ENCODE measurements at regions not wholly inside any gene's neighbourhood (a gene's known extent, or its start where the extent isn't known, plus 50 kb on each side); places are given as distances from the start of the nearest gene placed in this dataset.

DNA sequence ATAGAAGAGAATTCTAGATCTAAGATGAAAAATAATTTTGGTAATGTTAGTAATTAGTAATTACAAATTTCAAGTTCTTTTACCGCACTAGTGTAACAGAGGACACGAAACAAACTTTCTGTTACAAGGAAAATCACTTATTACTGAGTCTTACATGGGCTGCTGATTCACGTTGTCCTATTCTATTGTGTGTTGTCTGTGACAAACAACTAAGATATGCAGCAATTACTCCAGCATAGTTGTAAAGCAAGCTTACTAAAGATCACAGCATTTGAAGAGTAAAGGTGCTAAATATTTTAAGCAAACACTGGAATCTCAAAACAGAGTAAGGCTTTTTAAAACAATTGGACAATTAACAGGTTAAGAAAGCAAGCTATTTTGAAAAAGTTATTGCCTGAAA, 502.3 kb downstream of the KCNT2 start:
- Histone ChIP-seq H3K79me2 (ENCODE audit: insufficient read depth, low read length) (no peaks in the 10 kb centered on the region), H3K4me2 (ENCODE audit: low read length) (no peak overlapping the region), H4K20me1 (ENCODE audit: insufficient read depth, low read length) (no peaks in the 10 kb centered on the region), H3K9me3 (ENCODE audit: low read length) (no peaks in the 10 kb centered on the region), H3K27ac (ENCODE audit: low read depth, low read length, poor library complexity, severe bottlenecking) (no peak overlapping the region), H2AFZ (ENCODE audit: low read length) (no peak overlapping the region), H3K27me3 (ENCODE audit: insufficient read depth, low read length) (no peaks in the 10 kb centered on the region), H3K36me3 (ENCODE audit: insufficient read depth, low read length) (no peaks in the 10 kb centered on the region), H3K4me1 (ENCODE audit: insufficient read depth, low read length, severe bottlenecking) (no peaks in the 10 kb centered on the region), H3K9ac (ENCODE audit: low read length) (no peak overlapping the region), H3F3A (ENCODE audit: insufficient read depth, low read length) (no peaks in the 10 kb centered on the region), H3K4me3 (ENCODE audit: low read depth, low read length, poor library complexity, severe bottlenecking) (no peak overlapping the region), H3K9me2 (ENCODE audit: low read depth, low read length) (no peaks in the 10 kb centered on the region)
- TF ChIP-seq EZH2 (IDR thresholded peaks at IDR 0.05; ENCODE audit: borderline replicate concordance, low read length) = no peak
- TF ChIP-seq, protein P1, sequence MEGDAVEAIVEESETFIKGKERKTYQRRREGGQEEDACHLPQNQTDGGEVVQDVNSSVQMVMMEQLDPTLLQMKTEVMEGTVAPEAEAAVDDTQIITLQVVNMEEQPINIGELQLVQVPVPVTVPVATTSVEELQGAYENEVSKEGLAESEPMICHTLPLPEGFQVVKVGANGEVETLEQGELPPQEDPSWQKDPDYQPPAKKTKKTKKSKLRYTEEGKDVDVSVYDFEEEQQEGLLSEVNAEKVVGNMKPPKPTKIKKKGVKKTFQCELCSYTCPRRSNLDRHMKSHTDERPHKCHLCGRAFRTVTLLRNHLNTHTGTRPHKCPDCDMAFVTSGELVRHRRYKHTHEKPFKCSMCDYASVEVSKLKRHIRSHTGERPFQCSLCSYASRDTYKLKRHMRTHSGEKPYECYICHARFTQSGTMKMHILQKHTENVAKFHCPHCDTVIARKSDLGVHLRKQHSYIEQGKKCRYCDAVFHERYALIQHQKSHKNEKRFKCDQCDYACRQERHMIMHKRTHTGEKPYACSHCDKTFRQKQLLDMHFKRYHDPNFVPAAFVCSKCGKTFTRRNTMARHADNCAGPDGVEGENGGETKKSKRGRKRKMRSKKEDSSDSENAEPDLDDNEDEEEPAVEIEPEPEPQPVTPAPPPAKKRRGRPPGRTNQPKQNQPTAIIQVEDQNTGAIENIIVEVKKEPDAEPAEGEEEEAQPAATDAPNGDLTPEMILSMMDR (IDR thresholded peaks at IDR 0.05; ENCODE audit: low read length) = no peak

DNA sequence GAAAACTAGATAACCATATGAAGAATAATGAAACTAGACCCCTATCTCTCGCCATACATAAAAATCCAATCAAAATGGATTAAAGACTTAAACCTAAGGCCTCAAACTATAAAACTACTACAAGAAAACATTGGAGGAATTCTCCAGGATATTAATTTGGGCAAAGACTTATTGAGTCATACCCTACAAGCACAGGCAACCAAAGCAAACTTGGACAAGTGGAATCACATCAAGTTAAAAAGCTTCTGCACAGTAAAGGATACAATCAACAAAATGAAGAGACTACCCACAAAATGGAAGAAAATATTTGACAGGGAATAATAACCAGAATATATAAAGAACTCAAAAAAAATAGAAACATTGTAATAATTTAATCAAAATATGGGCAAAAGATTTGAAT, 505.4 kb downstream of the KCNT2 start:
- Histone ChIP-seq H3K36me3 (ENCODE audit: insufficient read depth, low read length) (no peaks in the 10 kb centered on the region), H3K4me3 (ENCODE audit: low read depth, low read length, poor library complexity, severe bottlenecking) (no peak overlapping the region), H3K9me2 (ENCODE audit: low read depth, low read length) (no peaks in the 10 kb centered on the region), H3F3A (ENCODE audit: insufficient read depth, low read length) (no peaks in the 10 kb centered on the region), H3K4me1 (ENCODE audit: insufficient read depth, low read length, severe bottlenecking) (no peaks in the 10 kb centered on the region), H2AFZ (ENCODE audit: low read length) (no peak overlapping the region), H3K4me2 (ENCODE audit: low read length) (no peak overlapping the region), H3K9ac (ENCODE audit: low read length) (no peak overlapping the region), H3K27me3 (ENCODE audit: insufficient read depth, low read length) (no peaks in the 10 kb centered on the region), H3K79me2 (ENCODE audit: insufficient read depth, low read length) (no peaks in the 10 kb centered on the region), H3K27ac (ENCODE audit: low read depth, low read length, poor library complexity, severe bottlenecking) (no peak overlapping the region), H3K9me3 (ENCODE audit: low read length) (no peaks in the 10 kb centered on the region), H4K20me1 (ENCODE audit: insufficient read depth, low read length) (no peaks in the 10 kb centered on the region)
- TF ChIP-seq EZH2 (IDR thresholded peaks at IDR 0.05; ENCODE audit: borderline replicate concordance, low read length) = no peak
- TF ChIP-seq, protein P1 (IDR thresholded peaks at IDR 0.05; ENCODE audit: low read length) = no peak

DNA sequence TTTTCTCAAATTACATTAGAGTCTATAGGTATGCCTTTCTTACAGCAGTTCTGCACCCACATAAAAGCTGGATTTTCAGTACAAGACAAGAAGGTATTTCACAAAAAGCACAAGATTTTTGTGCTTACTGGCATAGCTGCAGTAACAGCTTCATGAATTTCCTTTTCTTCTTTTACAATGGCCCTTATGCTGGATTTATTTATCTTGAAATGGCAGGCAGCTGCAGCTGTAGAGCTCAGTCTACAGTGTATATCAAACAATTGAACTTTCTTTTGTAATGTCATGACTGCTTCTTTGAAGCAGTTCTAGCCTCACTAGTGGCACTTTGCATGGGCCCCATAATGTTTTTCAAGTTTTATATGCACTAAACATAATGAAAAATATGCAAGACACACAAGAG, 510.2 kb downstream of the KCNT2 start:
- no peak overlapping the region for H3K9ac ChIP-seq (ENCODE audit: low read length)
- no peaks in the 10 kb centered on the region for H3F3A ChIP-seq (ENCODE audit: insufficient read depth, low read length)
- H3K79me2 ChIP-seq (ENCODE audit: insufficient read depth, low read length) = no peaks in the 10 kb centered on the region
- no peak overlapping the region for H3K4me3 ChIP-seq (ENCODE audit: low read depth, low read length, poor library complexity, severe bottlenecking)
- H3K27me3 ChIP-seq (ENCODE audit: insufficient read depth, low read length) = no peaks in the 10 kb centered on the region
- TF ChIP-seq, protein P1 (IDR thresholded peaks at IDR 0.05; ENCODE audit: low read length) = no peak
- TF ChIP-seq EZH2 (IDR thresholded peaks at IDR 0.05; ENCODE audit: borderline replicate concordance, low read length) = no peak
- H3K9me3 ChIP-seq (ENCODE audit: low read length) = no peaks in the 10 kb centered on the region
- no peak overlapping the region for H3K4me2 ChIP-seq (ENCODE audit: low read length)
- no peaks in the 10 kb centered on the region for H3K9me2 ChIP-seq (ENCODE audit: low read depth, low read length)
- H2AFZ ChIP-seq (ENCODE audit: low read length) = no peak overlapping the region
- no peaks in the 10 kb centered on the region for H3K36me3 ChIP-seq (ENCODE audit: insufficient read depth, low read length)
- H3K27ac ChIP-seq (ENCODE audit: low read depth, low read length, poor library complexity, severe bottlenecking) = no peak overlapping the region
- H3K4me1 ChIP-seq (ENCODE audit: insufficient read depth, low read length, severe bottlenecking) = no peaks in the 10 kb centered on the region
- no peaks in the 10 kb centered on the region for H4K20me1 ChIP-seq (ENCODE audit: insufficient read depth, low read length)
